ENCODE measurements at regions not wholly inside any gene's neighbourhood (a gene's known extent, or its start where the extent isn't known, plus 50 kb on each side); places are given as distances from the start of the nearest gene placed in this dataset.

GRCh38 chr1:232170909-232171308 lies 459.0 kb downstream of the SIPA1L2 start:
- TF ChIP-seq POLR2A (IDR thresholded peaks at IDR 0.05): no peak
- TF ChIP-seq, protein P1, sequence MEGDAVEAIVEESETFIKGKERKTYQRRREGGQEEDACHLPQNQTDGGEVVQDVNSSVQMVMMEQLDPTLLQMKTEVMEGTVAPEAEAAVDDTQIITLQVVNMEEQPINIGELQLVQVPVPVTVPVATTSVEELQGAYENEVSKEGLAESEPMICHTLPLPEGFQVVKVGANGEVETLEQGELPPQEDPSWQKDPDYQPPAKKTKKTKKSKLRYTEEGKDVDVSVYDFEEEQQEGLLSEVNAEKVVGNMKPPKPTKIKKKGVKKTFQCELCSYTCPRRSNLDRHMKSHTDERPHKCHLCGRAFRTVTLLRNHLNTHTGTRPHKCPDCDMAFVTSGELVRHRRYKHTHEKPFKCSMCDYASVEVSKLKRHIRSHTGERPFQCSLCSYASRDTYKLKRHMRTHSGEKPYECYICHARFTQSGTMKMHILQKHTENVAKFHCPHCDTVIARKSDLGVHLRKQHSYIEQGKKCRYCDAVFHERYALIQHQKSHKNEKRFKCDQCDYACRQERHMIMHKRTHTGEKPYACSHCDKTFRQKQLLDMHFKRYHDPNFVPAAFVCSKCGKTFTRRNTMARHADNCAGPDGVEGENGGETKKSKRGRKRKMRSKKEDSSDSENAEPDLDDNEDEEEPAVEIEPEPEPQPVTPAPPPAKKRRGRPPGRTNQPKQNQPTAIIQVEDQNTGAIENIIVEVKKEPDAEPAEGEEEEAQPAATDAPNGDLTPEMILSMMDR (IDR thresholded peaks at IDR 0.05): peak in 2 of 6 experiments; percentile 23 to 28

Data from Peyer's patch (tissue), 4 donors.